LNCaP clone FGC (cell line): ENCODE measurements at regions not wholly inside any gene's neighbourhood (a gene's known extent, or its start where the extent isn't known, plus 50 kb on each side); places are given as distances from the start of the nearest gene placed in this dataset.

Experiments used
- DNase-seq: peaks from one replicate; pipeline ENCODE4 v3.0.0-alpha.2; 2011; ENCODE audit warnings: low read depth
- H3K4me3 ChIP-seq: 2 replicates; pipeline ENCODE4 v1.5.1; 2011; ENCODE audit warnings: mild to moderate bottlenecking, low read depth, low read length, control low read depth
- TF ChIP-seq, protein P1 (sequence below): IDR thresholded peaks from 2 replicates; pipeline ENCODE4 v1.5.1; 2012; ENCODE audit warnings: mild to moderate bottlenecking; ENCODE audit not compliant: control insufficient read depth, insufficient read depth; ENCODE audit errors: extremely low read depth

DNA sequence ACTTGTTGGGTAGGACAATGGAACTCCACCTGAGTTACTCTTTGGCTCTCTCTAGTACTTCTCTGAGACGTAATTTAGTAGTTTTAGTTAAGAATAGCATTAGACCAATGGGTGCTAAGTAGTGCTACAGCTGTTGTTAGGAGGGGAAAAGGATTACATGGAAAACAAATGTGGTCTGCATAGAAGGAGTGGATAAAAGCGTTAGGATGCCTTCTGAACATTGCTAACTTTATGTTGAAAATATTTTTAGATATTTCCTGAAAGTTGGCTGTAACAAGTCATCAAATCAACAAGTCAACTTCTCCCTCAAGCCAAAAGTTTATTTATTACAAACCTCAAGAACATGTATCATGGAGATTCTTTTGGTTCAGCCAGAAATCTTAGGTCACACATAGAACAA, 409.5 kb upstream of the MEF2C start:
- TF ChIP-seq, protein P1, sequence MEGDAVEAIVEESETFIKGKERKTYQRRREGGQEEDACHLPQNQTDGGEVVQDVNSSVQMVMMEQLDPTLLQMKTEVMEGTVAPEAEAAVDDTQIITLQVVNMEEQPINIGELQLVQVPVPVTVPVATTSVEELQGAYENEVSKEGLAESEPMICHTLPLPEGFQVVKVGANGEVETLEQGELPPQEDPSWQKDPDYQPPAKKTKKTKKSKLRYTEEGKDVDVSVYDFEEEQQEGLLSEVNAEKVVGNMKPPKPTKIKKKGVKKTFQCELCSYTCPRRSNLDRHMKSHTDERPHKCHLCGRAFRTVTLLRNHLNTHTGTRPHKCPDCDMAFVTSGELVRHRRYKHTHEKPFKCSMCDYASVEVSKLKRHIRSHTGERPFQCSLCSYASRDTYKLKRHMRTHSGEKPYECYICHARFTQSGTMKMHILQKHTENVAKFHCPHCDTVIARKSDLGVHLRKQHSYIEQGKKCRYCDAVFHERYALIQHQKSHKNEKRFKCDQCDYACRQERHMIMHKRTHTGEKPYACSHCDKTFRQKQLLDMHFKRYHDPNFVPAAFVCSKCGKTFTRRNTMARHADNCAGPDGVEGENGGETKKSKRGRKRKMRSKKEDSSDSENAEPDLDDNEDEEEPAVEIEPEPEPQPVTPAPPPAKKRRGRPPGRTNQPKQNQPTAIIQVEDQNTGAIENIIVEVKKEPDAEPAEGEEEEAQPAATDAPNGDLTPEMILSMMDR = no peak
- no peak for DNase-seq
- H3K4me3 ChIP-seq = no peak overlapping the region

DNA sequence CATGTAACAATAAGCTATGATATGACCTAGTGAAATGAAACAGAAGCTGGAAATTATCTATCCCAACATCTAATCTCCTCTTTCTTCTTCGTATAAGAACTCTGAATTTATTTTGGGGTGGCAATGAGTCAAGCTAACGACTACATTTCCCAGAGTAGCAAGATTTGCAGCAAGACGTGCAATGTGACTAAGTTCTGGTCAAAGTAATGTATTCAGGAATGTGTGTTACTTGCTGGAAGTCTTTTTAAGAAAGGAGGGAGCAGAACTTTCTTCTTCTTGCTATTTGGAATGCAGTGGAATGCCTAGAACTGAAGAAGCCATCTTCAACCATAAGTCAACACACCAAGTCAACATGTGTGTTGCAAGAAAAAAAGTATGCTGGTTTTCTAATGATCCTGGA, 406.6 kb upstream of the MEF2C start:
- TF ChIP-seq, protein P1 = no peak
- H3K4me3 ChIP-seq = no peak overlapping the region
- no peak for DNase-seq

DNA sequence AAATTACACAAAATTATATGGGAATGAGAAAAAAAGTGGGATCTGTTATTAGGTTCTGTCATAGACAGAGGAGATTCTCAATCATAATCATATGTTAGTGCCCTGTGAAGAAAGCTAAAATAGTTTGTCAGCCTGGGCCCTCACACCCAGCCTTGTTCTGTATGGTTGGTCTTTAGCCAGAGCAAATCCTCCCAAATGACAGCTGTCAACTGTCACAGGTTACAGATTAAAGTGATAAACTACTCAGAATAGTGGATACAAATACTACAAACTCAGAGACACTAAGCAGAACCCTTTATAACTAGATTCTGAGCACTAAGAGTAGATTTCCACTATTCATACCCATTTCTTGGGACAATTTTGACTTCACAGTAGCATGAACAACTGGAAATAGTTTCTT, 405.0 kb upstream of the MEF2C start:
- DNase-seq = no peak
- H3K4me3 ChIP-seq = no peak overlapping the region
- TF ChIP-seq, protein P1 = no peak

DNA sequence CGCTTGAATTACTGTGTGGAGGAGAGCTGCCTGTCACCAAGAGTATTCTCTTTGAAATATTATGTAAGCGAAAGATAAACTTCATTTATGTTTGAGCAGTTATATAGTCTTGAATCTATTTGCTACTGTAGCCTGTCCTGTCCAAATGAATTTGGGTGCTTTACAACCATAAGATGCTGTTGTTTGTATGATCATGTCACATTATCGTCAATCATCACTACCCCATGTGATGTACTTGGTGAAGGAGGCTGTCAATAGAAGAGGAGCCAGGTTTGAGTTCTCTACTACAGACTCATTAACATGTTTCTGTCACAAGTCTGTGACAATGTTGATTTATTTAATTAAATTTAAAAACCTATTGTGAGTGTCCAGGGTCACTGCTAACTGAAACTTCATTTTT, 403.3 kb upstream of the MEF2C start:
- TF ChIP-seq, protein P1 = no peak
- no peak for DNase-seq

DNA sequence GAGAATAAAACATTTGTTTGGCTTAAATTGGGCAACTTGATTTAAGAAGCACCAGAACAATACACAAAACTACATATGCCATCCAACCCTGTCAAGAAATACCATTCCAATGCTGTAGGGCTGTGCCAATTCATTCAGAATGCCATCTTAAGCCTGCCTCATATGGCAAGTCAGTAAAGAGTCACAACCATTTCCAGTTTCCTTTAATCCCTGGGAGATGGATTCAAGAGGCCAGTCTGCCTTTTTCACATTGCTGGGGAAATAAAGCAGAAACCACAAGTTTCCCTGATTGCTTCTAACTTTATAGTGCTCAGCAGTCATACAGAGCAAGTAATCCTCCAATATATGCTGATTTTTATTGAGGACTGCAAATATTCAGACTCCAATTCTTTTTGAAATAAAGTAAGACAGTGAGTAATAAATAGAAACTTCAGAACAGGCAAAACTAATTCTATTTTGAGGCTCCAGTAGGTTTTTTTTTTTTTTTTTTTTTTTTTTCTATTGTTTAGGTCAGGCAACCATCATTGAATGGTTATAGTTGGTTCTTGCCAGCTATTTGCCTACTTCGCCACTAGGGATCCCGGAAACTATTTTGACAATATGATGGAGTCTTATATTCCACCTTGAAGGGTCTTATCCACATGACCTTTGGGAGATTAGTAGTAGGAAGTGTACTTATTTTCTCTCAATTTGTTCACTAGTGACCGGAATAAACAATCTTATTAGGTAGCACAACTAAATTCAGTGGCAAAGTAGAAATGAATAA, 400.9 kb upstream of the MEF2C start:
- DNase-seq = no peak
- TF ChIP-seq, protein P1 = no peak
- H3K4me3 ChIP-seq = no peak overlapping the region

More for the DNA sequence above, 403.3 kb upstream of the MEF2C start:
- no peak overlapping the region for H3K4me3 ChIP-seq

DNA sequence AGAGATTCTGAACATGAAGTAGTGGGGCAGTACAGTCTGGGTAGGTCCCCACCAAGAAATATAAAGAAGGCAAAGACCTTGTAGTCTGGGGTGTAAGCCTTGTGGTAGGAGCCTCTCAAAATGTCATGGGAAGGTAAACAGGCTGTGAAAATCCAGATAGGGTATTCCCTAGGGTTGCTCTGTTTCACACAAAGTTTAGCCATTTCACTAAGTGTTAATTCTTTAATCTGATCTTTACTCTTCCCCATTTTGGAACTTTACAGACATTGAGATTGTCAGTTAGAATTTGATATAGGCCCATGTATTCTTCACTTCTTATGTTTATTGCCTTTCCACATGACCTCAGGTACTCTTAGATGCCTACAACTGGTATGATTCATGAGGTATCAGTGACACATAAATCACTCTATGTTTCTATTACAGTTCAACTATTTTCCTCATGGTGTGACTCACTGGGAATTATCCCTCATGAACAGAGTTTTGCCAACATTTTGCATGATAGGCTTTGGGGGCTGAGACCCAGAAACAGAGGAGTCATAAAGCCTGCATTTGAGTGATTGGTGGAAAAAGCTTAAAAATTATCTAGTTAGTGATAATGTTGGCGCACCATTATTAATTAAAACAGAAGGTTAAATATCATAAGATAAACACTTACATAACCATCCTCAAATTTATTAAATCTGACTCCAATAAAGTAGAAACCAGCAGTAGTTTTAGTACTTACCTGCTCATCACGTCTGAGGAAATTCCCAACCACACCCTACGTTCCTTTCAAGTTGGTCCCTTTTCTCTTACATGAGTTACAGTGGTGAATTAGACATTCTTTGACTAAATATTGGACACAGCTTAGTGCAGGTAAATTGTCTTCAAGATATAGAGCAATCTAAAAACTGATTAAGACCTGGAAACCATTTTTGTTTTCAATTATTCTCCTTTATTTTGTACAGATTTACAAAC, 399.8 kb upstream of the MEF2C start:
- no peak overlapping the region for H3K4me3 ChIP-seq
- no peak for DNase-seq
- TF ChIP-seq, protein P1 = no peak
